Glutamatergic neuron (in vitro differentiated cells): ENCODE measurements at regions not wholly inside any gene's neighbourhood (a gene's known extent, or its start where the extent isn't known, plus 50 kb on each side); places are given as distances from the start of the nearest gene placed in this dataset.

Experiments used
- DNase-seq: peaks from one replicate; pipeline ENCODE4 v3.0.0; 2022
- H3K27ac Mint-ChIP-seq: one replicate; pipeline ENCODE4 v1.8.0; 2020; ENCODE audit warnings: mild to moderate bottlenecking, mixed read lengths, inconsistent platforms; ENCODE audit not compliant: unreplicated experiment
- H3K27me3 Mint-ChIP-seq: one replicate; pipeline ENCODE4 v1.8.0; 2020; ENCODE audit warnings: mild to moderate bottlenecking, moderate library complexity, mixed read lengths, inconsistent platforms; ENCODE audit not compliant: unreplicated experiment
- H3K36me3 Mint-ChIP-seq: one replicate; pipeline ENCODE4 v1.8.0; 2020; ENCODE audit warnings: mild to moderate bottlenecking, mixed read lengths, inconsistent platforms; ENCODE audit not compliant: unreplicated experiment
- H3K4me1 Mint-ChIP-seq: one replicate; pipeline ENCODE4 v1.8.0; 2020; ENCODE audit warnings: mild to moderate bottlenecking, low read depth, mixed read lengths, inconsistent platforms; ENCODE audit not compliant: unreplicated experiment
- H3K4me3 Mint-ChIP-seq: one replicate; pipeline ENCODE4 v1.8.0; 2020; ENCODE audit warnings: mild to moderate bottlenecking, mixed read lengths, inconsistent platforms; ENCODE audit not compliant: unreplicated experiment
- H3K9me3 Mint-ChIP-seq: one replicate; pipeline ENCODE4 v1.8.0; 2020; ENCODE audit warnings: mild to moderate bottlenecking, moderate library complexity, mixed read lengths, inconsistent platforms; ENCODE audit not compliant: unreplicated experiment
- CTCF ChIP-seq: fragments of 200-600 bp; sonication (generic); IDR thresholded peaks from one replicate; pipeline ENCODE4 v1.5.0; 2021; ENCODE audit not compliant: partially characterized antibody, unreplicated experiment

DNA sequence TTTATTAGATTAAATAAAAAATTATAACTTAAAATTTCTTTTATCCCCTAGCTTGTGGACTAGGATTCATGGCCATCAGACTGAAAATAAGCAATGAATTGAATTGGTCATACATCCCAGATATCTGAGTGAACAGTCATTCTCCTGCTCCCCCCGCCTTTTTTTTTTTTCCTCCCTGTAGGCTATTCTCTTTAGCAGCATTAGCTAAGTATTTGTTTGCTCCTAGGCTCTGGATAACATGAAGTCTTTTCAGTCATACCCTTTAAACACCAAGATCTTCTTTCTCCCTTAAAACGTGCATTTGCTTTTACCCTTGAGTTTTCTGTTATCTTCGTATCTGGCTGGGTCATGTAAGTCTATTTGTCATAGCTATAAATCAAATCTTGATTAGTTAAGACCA lies 866.7 kb upstream of the SPRY2 start:
- DNase-seq: no peak
- no peaks in the 10 kb centered on the region for H3K36me3 Mint-ChIP-seq
- H3K27me3 Mint-ChIP-seq: peaks cover 2% of the 10 kb centered on the region
- H3K27ac Mint-ChIP-seq: no peak overlapping the region
- no peak for TF ChIP-seq CTCF
- H3K4me1 Mint-ChIP-seq: no peaks in the 10 kb centered on the region
- H3K9me3 Mint-ChIP-seq: no peaks in the 10 kb centered on the region
- no peak overlapping the region for H3K4me3 Mint-ChIP-seq

DNA sequence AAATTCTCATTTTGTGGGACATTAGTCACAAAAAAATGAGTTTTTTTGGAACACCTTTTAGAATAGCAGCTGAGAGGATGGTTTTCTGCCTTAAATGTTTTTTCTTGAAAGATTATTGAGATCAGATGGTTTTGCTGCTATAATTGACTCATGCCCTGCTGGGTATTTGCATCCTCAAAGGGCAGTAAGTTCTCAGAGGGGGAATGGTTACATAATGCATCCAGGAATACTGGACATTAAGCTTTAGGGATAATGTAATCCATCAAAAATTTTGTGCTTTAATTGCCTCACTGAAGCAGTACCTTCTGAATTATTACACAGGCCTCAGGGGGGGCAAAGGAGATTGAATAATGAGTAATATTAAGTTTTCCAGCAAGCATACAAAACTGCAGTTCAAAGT lies 866.3 kb upstream of the SPRY2 start:
- Mint-ChIP-seq H3K27me3 (peaks cover 2% of the 10 kb centered on the region), H3K4me1 (no peaks in the 10 kb centered on the region), H3K36me3 (no peaks in the 10 kb centered on the region), H3K4me3 (no peak overlapping the region), H3K27ac (no peak overlapping the region), H3K9me3 (no peaks in the 10 kb centered on the region)
- no peak for TF ChIP-seq CTCF
- DNase-seq: no peak

DNA sequence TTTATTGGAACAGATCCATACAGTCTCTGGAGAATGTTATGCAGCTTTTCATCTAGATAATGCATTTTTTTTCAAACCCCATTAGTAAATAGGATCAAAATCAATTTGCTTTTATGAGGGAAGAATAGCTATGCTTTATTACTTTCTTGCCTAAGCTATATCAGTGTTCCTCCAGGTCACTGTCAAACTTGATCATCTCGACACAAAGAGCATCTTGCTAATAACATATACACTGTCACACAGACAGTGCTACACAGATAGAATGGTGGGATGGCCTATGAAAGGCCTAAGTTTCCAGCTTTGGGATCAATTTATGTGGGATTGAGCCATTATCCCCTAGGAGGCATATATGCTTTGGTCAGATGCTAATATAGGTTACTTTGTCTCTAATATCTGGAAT lies 862.9 kb upstream of the SPRY2 start:
- DNase-seq: no peak
- peaks cover 2% of the 10 kb centered on the region for H3K27me3 Mint-ChIP-seq
- H3K27ac Mint-ChIP-seq: no peak overlapping the region
- H3K9me3 Mint-ChIP-seq: no peaks in the 10 kb centered on the region
- H3K4me1 Mint-ChIP-seq: no peaks in the 10 kb centered on the region
- H3K4me3 Mint-ChIP-seq: no peak overlapping the region
- no peaks in the 10 kb centered on the region for H3K36me3 Mint-ChIP-seq
- TF ChIP-seq CTCF: no peak

DNA sequence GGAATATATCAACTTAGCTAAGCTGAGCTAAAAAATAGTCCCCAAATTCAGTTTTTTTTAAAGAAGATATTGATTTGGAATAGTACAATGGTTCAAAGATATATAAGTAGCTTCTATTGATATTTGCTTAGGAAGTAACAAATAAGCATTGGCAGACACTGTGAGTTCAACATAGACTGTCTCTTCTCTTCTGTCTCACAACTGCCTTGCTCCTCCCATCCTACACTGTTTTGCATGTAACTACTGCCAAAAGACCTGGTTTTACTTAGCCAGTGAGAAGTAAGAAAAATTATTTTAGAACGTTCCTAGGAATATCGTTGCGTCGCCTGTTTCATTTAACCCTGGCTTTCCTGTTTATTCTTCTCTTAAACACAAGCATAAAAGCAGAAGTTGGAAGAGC lies 859.0 kb upstream of the SPRY2 start:
- Mint-ChIP-seq H3K9me3 (no peaks in the 10 kb centered on the region), H3K27me3 (peaks cover 2% of the 10 kb centered on the region), H3K36me3 (peaks cover under 1% of the 10 kb centered on the region), H3K4me3 (no peak overlapping the region), H3K27ac (no peak overlapping the region), H3K4me1 (no peaks in the 10 kb centered on the region)
- DNase-seq: no peak
- TF ChIP-seq CTCF: no peak

DNA sequence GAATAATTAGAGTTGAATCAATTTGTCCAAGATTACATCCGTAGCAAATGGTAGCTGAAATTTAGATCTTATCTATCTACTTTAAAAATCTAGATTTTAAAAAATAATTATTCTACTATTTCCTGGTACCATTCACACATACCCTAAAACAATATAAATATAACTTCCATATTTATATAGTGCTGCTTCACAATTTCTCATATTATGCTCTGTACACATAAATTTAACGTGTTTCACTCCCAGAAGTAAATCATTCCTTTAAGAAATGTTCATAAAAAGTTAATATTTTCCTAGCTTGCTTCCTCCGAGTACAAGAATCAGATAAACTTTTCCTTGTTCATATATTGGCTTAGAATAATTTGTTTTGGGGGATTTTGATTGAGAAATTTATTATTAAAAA lies 857.0 kb upstream of the SPRY2 start:
- peaks cover 4% of the 10 kb centered on the region for H3K36me3 Mint-ChIP-seq
- H3K4me1 Mint-ChIP-seq: no peaks in the 10 kb centered on the region
- no peak for DNase-seq
- H3K27me3 Mint-ChIP-seq: no peaks in the 10 kb centered on the region
- H3K9me3 Mint-ChIP-seq: peaks cover 4% of the 10 kb centered on the region
- no peak overlapping the region for H3K4me3 Mint-ChIP-seq
- no peak overlapping the region for H3K27ac Mint-ChIP-seq
- TF ChIP-seq CTCF: no peak
